ENCODE measurements at regions not wholly inside any gene's neighbourhood (a gene's known extent, or its start where the extent isn't known, plus 50 kb on each side); places are given as distances from the start of the nearest gene placed in this dataset.

DNA sequence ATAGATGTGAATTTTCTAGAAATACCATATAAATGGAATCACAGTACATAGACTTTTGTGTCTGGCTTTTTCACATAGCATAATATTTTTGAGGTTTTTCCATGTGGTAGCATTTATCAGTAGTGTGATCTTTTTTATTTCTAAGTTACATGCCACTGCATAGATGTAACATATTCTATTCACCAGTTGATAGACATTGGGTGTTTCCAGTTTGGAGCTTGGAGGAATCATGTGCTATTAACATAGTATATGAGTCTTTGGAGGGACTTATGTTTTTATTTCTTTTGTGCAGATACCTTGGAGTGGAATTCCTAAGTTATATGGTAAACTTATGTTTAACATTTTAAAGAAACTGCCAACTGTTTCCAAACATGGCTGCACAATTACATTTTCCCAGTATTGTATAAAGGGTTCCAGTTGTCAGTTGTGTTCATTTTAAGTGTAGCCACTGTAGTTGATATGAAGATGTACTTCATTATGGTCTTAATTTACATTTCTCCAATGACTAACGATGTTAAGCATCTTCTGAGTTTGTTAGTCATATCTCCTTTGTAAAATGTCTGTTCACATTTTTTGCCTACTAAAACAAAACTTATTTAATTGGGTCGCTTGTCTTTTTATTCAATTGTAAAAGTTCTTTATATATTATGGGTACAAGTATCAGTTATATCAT lies 145.7 kb upstream of the TRPC6 start:
- TF ChIP-seq, protein P1, sequence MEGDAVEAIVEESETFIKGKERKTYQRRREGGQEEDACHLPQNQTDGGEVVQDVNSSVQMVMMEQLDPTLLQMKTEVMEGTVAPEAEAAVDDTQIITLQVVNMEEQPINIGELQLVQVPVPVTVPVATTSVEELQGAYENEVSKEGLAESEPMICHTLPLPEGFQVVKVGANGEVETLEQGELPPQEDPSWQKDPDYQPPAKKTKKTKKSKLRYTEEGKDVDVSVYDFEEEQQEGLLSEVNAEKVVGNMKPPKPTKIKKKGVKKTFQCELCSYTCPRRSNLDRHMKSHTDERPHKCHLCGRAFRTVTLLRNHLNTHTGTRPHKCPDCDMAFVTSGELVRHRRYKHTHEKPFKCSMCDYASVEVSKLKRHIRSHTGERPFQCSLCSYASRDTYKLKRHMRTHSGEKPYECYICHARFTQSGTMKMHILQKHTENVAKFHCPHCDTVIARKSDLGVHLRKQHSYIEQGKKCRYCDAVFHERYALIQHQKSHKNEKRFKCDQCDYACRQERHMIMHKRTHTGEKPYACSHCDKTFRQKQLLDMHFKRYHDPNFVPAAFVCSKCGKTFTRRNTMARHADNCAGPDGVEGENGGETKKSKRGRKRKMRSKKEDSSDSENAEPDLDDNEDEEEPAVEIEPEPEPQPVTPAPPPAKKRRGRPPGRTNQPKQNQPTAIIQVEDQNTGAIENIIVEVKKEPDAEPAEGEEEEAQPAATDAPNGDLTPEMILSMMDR (IDR thresholded peaks at IDR 0.05) = no peak
- no peak for TF ChIP-seq POLR2A (IDR thresholded peaks at IDR 0.05)
